Dermis blood vessel endothelial cell (primary cell): ENCODE measurements at regions not wholly inside any gene's neighbourhood (a gene's known extent, or its start where the extent isn't known, plus 50 kb on each side); places are given as distances from the start of the nearest gene placed in this dataset.

Experiments used
- DNase-seq: peaks from one replicate; pipeline ENCODE4 v3.0.0; 2010

DNA sequence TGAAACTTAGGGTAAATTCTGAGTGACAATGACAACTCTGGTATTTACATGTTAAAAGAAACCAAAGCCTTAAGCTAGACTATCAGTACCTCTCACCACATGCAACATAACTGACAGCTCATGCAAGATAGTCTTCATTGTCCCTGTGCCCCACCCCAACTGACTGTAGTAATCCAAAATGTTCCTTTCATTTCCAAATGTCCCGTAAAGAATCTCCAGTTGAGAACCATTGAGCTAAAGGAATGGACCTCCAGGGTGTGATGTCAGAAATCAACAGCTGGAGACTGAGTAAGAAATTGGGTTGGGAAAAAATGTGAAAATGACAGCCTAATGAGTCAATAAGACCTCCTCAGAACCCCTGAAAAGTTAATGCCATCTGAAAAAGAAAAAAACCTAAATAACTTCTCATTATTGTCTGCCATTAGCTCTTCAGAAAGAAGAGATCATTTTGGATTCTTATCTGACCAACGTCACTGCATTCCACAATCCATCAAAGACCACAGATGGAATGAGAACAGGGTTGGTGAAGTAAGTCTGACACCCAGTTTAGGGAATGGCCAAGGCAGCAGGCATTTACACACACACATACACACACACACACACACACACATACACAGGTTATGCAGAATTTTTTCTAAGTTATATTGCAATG, 51.7 kb upstream of the ACVR2A start:
- DNase-seq = no peak

DNA sequence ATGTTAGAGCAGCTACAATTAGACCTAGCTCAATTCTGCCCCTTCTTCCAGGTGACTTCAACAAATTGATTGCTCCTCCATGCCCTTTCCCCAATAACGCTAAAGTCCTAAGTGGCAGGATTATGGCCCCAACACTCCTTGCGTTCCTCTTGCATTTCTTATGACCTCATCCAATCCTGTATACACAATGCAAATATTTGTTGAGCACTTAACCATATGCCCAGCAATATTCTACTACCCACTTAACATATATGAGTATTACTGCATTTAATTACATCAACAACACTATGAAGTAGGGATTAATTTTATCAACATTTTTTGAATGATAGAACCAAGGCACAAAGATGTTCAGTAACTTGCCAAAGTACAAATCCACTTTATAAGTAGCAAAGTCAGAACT, 54.2 kb upstream of the ACVR2A start:
- no peak for DNase-seq

DNA sequence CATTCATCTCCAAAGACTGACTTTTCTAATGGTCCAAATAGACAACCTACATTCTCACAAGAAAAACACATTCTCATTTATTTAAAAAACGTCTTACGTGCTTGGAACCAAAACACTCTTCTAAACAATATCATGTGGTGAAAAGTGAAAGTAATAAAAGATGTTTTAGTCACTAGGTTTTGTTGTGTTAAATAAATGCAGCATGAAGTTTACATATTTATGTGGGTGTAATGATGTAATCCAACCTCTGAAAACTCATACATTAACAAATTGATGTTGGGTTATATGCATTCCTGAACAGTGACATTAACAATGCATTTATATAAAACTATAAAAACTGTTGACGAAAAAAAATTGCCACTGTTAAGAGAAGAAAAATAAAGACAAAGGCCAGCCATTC, 55.1 kb upstream of the ACVR2A start:
- DNase-seq = no peak

DNA sequence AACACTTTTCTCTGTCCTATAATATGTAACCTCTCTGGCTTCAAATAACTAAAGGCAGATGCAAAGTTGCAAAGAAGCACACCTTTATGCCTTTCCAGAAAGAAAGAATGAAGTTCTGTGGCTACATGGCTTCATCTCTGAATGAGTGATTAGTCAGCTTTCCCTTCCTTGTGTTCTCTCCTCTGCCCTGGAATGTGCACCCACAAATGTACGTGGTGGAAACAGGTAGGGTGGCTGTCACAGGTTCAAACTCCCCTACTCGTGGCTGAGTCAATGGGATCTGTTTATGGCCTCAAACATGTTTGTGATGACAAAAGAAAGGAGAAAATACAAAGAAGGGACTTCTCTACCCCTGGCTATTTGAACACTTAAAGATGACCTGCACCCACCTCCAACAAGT, 55.5 kb upstream of the ACVR2A start:
- no peak for DNase-seq

DNA sequence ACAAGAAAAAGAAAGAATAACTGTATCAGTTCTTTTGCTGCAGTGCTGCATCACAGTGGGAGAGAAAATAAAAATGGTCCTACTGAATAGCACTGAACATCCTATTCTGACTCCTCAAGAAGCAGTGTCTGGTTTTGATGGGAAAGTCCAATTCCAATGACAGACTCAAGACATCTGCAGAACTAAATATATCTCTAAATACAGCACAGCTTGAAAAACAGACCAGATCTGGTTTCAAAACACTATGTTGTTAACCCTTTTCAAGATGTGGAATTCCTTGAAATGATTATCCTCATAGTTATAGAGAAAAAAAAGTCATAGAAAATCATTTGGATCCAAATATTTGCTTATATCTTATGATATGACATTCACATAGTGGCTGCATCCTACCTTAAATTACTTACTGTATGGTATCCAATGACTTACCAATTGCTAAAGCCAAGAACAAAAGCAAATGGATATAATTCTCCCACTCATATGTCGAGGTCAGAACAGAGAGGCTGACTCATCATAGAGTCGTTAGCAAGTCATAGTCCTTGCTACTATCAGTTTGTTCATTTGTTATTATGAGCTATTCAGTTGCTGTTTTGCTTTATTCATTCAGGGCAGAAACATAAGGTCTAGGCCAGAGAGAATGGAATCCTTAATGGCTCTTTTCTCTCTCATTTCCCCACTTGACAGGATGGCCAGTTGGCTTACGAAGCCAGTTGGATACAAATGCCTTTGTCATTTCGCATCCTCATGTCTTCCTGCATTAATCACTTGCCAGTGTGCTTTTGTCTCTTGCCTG, 62.5 kb upstream of the ACVR2A start:
- DNase-seq = no peak

DNA sequence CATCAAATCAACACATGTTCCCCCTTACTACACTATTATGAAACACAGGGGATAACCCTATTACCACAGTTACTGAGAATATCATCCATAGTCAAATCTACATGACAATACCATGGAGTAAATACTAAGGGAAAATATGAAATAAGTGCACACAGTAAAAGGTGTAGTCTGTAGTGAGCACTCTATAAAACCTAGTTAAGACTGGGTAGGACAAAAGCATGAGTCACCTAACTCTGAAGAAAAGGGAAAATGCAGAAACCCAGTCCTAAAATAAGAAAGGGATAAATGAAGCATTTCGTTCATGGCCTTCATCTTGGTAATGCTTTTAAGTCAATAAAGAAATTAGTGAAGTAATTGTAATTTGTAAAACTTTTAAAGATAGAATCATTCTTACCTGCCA, 65.4 kb upstream of the ACVR2A start:
- DNase-seq = no peak

DNA sequence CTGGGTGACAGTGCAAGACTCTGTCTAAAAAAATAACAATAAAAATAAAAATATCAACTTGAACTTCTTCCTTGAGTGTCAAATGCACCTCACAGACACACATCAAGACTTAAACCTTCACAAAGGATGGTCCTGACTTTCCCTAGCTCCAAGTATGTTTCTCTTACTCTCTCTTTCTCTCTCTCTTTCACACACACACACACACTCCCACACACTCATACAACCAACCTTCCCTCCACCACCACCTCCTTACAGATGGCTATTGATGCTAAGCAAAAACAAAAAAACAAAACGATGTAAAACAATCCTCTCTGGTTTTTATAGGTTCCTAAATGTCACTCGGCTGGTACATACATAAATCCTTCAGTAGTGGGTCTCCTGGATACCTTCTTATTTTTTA, 67.4 kb upstream of the ACVR2A start:
- DNase-seq = no peak

DNA sequence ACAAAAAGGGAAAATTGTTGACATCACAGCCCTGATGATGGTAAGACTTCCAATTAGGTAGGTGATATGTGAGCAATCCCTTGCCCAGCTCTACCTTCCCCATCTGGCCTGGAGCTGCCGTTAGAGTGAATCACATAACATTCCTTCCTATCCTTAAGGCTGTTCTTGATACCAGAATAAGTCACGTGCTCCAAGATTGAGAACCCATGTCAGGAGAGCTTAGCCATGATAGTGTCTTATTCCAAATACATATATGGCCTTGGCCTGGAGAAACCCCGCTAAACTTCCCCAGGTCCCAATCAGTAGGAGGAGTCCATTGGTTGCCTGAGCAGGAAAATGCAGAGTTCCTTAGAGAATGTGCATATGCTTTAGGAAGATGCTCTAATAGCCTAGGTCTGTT, 70.0 kb upstream of the ACVR2A start:
- DNase-seq = no peak

DNA sequence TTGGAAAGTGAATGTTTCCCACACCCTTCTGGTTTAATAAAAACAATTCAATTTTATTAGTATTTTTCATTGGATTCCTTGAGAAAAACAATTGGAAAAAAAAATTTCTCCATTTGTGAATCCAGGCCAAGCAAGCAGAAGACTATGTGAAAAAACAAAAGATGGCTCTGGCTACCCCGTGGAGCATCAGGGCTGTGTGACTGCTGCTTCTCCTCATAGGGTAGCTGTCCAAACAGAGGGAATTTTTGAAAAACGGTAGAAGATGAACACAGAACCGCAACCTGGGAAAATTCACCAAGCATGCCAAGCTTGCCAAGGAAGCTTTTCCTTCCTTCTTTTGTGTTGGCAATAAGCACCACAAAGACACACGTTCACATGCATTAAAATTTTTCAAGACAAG, 71.3 kb upstream of the ACVR2A start:
- no peak for DNase-seq

DNA sequence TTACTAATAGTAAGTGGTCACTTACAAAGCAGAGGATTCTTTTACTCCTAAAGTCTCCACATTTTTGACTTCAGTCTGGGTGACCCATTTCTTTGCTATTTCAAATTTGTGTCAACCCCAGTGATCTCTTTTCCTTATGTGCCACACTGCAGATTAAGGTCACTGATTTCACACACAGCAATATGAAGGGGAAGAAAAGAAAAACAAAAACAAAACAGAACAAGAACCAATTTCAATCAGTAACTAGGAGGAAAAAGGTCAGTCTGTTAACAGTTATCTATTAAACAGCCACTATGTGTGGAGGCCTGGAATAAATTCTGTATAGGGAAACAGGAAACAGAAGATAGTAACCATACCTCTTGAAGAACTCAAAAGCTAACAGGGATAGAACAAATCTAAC, 72.0 kb upstream of the ACVR2A start:
- DNase-seq = no peak

DNA sequence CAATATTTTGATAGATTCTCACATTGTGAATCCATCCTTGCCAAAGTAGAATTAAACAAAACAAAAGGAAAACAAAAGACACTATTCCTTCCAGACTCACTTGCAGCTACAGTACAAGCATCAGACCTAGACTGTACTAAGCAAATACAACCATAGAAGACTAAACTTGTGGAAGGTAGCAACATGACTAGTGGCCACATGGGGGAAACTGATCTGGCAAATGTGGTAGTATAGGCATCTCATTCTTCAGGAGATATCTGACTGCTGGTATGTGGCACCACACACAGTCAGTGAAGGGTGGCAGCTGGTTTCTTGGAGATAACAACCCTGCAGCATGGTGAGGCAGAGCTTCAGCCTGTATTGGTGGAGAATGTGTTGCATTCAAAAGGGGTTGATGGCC, 81.0 kb upstream of the ACVR2A start:
- no peak for DNase-seq

DNA sequence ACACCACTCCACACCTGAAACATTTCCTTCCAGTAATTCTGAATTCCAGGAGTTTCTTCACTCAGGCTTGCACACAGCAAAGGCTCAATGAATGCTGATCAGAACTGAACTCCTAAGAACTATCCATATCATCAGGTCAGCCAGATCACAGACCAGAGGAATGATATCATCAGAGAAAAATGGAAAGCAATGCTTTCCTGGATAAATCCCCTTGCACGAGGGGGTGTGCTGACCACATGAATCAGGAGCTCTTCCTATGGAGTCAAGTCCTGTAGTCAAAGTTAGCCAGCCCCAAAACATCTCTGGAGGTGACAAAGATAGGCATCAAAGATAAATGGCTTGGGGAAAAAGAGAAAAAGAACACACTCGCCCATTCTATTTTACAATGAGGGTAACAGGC, 83.8 kb upstream of the ACVR2A start:
- DNase-seq = no peak

DNA sequence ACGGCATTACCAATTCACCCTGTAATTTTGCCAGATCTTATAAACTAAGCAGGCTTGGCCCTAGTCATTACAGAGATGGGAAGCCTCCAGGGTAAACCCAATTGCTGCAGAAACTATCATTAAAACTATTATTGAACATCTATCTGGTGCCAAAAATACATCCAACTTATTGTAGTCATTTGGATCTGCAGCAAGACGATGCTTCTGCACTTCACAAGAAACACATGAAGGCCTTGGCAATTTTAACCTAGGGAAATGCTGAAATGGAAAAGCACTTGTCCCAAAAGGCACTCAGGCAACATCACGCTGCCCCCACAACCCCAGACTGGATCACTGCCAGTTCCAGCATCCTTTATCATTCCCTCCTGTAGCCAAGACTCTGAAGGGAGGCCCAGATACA, 85.3 kb upstream of the ACVR2A start:
- DNase-seq = no peak

DNA sequence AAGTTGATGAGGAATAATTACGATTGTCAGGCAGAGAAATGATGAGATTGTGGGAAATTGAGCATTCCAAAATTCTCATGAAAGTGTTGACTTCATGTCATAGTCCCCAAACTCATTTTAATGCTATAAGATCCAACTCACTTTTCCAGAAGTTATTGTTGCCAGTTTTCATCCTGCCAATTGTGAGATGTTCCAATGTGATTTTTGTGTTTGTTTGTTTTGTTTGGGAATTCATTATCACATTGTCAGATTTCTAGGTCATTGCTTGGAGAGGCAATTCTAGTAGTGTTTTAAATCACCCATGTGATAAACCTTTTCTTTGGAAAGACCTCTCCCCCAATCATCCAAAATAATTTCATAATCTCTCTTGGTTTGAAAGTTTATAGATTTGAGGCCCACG, 86.0 kb upstream of the ACVR2A start:
- DNase-seq = no peak

DNA sequence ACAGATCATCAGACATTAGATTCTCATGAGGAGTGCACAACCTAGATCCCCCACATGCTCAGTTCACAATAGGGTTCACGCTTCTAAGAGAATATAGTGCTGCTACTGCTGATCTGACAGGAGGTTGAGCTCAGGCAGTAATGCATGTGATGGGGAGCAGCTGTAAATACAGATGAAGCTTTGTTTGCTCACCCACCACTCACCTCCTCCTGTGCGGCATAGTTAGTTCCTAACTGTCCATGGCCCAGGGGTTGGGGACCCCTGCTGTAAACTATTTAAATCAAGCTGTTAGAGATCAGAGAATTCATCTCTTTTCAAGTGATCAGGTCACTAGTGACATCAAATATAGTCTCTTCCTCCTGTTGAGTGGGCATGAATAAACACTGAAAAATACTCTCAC, 88.8 kb upstream of the ACVR2A start:
- DNase-seq = no peak

DNA sequence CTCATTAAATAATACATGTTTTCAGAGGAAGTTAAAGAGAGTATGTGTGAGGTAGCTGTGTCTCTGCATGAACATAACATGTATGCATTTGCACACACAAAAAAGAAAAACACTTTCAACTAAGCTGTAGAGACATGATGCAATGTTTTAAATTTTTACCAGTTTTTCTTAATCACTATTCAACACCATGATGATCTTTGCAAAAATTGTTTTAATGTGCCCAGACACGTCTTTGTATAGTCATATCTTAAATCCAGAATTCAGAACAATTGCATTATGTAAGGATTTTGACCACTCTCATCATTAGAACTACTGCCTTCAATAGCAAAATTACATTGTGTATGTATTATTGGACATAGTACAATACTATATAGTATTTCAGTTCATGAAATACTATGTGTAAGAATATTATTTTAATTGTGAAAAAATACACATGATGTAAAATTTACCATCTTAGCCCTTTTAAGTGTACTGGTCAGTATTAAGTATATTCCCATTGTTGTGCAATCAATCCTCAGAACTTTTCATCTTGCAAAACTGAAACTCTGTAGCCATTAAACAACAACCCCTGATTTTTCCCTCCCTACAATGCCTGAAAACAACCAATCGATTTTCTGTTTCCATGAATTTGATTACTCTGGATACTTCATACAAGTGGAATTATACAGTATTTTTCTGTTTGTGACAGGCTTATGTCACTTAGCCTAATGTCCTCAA, 104.5 kb upstream of the ACVR2A start:
- no peak for DNase-seq

DNA sequence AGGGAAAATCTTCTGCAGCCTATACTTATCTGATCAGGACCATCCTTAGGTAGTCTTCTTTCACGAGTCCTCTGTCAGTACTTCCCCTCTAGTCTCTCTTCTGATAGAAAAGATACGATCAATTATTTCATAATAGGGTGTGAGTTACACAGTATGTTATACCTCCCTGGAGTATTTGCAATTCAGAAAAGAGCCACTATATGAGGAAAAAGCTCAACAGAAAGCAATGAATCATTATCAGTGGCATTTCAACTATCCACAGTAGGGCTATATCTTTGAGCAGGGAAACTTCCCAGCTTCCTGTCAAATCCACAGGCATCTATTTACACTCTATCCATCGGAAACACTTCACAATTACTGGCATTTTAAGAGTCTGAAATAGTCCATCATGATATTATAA, 105.3 kb upstream of the ACVR2A start:
- no peak for DNase-seq

DNA sequence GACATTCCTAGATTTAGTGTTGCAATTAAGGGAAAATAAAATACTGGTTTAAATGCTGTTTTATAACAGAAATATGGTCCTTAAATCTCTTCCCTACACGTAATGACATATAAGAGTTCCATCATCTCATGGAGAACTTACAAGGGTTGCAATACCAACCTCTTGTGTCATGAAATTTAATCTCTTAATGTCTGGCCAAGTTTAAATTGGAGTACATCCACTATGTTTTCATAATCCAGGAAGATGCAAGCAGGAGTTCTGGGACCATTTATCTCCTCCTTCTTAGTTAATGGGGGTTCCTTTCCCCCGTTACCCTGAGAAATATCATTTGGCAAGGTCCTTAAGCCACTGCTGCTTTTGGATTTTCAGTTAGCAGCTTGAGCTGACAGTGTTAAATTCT, 126.0 kb upstream of the ACVR2A start:
- no peak for DNase-seq

DNA sequence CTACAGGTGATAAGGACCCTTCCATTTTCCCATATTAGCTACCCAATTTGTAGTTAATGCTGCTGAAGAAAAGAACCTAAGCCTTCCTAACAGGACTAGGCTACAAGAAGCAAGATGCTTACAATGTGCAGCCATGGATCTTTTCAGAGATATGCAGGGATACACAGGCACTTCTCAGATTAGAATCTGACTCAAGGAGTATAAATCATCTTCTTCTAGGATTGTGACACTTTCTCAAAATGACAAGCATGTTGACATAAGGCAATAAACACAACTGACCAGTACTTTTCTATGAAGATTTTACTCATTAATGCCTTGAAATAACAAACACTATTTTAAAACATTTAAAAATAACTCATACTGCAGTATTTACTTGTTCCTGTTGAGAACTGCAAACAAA, 127.9 kb upstream of the ACVR2A start:
- DNase-seq = no peak

DNA sequence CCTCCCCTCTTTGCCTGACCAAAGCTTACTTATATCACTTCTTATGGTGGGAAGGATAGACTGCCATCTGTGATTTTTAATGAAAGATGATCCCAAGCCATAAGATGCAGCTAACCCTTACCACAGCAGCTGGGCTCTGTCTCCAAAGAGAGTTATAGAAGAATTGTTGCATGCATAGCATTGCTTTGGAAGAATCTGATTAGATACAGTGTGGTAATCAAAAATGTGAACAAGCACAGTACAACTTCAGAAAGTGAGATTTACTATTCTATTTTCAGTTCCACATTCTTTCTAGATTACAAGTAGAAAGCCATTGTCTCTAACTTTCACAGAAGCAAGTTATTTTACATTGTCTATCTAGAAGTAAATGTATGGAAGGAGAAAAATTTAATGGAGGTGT, 129.0 kb upstream of the ACVR2A start:
- no peak for DNase-seq

DNA sequence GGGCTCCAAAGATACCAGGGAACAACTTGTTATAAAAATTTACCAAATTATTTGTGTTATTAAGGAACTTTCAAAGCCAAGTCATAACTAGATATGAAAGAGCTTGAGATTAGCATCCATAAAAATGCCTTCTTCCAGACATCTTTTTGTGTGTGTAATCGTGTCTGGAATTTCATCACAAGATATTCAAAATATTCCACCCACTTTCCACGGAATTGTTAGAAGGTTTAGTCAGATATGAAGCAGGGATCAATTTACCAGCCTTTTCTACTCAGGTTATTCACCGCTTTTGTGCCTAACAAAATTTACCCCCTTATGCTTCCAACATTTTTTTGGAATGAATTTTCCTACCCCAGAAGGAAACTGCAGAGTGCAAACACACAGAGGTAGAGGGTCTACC, 130.2 kb upstream of the ACVR2A start:
- DNase-seq = no peak

DNA sequence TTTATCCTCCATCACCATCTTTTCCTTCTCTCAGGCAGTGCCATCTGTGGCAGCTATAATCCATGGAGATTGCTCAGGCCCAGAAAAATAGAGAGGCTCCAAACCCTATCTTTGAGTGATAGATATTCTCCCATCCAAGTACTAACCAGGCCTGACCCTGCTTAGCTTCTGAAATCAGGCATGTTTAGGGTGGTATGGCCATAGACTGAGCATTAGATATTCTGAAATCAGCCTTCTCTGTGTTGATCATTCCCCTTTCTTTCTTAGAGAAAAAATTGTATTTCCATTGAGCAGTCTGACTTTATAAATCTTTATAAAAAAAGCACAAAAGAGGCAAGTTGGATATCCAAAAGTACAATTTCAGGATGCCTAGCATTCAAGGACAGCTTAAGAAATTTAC, 131.5 kb upstream of the ACVR2A start:
- DNase-seq = no peak

DNA sequence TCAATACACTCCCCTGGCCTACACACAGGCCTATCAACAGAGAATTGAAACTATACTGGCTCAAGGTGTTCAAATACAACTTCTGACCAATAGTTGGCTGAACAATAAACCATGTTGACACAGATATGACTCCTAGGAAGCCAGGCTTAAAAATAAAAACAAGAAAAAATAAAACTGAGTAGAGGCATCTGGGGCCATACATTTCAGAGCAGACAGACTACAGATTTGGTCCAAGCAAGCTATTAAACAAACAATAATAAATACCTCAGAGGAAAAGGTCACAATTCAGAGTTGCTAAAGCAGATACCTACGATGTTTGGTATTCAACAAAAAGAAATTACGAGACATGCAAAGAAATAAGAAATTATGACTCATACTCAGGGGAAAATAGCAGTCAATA, 132.8 kb upstream of the ACVR2A start:
- DNase-seq = no peak

DNA sequence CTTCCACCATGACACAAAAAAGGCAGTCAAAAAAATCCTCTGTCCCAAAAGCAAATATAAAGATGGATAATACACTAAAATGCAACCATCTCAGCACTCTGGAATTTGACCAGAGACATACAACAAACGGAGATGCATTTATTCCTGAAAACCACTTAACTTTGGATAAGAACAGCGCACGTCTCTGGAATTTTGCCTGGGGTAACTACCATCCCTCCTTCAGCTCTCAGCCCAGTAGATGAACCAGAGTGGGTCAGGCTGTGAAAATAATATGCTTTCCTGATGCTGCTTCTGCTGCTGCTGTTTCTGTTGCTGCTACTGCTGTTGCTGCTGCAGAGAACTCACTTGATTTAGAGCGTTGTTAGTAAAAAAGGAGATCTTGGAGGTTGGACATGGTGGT, 133.8 kb upstream of the ACVR2A start:
- DNase-seq = no peak
